ENCODE measurements at regions not wholly inside any gene's neighbourhood (a gene's known extent, or its start where the extent isn't known, plus 50 kb on each side); places are given as distances from the start of the nearest gene placed in this dataset.

DNA sequence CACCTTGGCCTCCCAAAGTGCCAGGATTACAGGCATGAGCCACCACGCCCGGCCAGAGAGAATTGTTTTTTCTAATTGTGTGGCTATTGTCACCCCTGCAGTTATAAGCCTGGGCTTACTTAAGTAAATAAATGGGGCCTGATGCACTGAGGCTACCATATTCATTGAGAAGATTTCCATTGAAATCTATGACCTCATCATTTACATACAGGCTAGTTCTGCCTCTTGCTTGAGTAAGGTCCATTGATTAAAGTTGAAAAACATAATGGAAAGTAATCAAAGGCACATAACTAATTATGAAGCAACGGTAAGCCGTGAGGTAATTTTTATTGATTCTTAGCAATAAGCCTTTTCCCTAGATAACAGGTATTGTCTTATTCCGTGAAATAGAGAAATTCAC, 788.9 kb downstream of the ADGRL2 start:
- H3K4me3 ChIP-seq = no peak overlapping the region
- no peak for DNase-seq (ENCODE audit: low spot score in 2 of 2)
- no peak overlapping the region for H3K27ac ChIP-seq
- H3K4me1 ChIP-seq = no peaks in the 10 kb centered on the region
- TF ChIP-seq POLR2A (IDR thresholded peaks at IDR 0.05) (no peak), POLR2AphosphoS5 (IDR thresholded peaks at IDR 0.05) (no peak)
- TF ChIP-seq, protein P1, sequence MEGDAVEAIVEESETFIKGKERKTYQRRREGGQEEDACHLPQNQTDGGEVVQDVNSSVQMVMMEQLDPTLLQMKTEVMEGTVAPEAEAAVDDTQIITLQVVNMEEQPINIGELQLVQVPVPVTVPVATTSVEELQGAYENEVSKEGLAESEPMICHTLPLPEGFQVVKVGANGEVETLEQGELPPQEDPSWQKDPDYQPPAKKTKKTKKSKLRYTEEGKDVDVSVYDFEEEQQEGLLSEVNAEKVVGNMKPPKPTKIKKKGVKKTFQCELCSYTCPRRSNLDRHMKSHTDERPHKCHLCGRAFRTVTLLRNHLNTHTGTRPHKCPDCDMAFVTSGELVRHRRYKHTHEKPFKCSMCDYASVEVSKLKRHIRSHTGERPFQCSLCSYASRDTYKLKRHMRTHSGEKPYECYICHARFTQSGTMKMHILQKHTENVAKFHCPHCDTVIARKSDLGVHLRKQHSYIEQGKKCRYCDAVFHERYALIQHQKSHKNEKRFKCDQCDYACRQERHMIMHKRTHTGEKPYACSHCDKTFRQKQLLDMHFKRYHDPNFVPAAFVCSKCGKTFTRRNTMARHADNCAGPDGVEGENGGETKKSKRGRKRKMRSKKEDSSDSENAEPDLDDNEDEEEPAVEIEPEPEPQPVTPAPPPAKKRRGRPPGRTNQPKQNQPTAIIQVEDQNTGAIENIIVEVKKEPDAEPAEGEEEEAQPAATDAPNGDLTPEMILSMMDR (IDR thresholded peaks at IDR 0.05) = no peak
- no peaks in the 10 kb centered on the region for H3K9me3 ChIP-seq
- H3K27me3 ChIP-seq = no peaks in the 10 kb centered on the region
- intact Hi-C loops (cut with DNase I; ENCODE audit: low total_unique reads) = no loop called here
- no peaks in the 10 kb centered on the region for H3K36me3 ChIP-seq

DNA sequence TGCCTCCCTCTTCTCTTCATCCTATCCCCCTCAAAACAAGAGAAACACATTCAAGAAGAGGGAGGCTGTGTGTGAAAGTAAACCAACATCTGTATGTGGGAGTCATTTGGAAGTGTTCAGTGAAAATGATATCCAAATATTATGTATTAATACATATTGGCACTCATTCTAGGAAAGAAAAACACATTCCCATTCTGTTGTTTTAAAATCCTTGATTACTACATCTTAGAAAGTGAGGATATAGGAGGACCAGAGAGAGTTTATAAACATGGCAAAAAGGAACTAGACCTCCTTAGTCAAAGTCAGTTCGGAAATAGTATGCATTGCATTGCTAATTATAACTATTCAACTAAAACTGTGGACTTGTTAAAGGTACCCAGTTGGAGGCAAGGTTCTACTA, 786.6 kb downstream of the ADGRL2 start:
- no peak for TF ChIP-seq POLR2AphosphoS5 (IDR thresholded peaks at IDR 0.05)
- no peak for TF ChIP-seq POLR2A (IDR thresholded peaks at IDR 0.05)
- TF ChIP-seq, protein P1 (IDR thresholded peaks at IDR 0.05) = no peak
- no peaks in the 10 kb centered on the region for H3K9me3 ChIP-seq
- no peak overlapping the region for H3K4me3 ChIP-seq
- H3K27me3 ChIP-seq = no peaks in the 10 kb centered on the region
- no peaks in the 10 kb centered on the region for H3K36me3 ChIP-seq
- no peaks in the 10 kb centered on the region for H3K4me1 ChIP-seq
- DNase-seq (ENCODE audit: low spot score in 2 of 2) = no peak
- intact Hi-C loops (cut with DNase I; ENCODE audit: low total_unique reads) = no loop called here
- no peak overlapping the region for H3K27ac ChIP-seq

DNA sequence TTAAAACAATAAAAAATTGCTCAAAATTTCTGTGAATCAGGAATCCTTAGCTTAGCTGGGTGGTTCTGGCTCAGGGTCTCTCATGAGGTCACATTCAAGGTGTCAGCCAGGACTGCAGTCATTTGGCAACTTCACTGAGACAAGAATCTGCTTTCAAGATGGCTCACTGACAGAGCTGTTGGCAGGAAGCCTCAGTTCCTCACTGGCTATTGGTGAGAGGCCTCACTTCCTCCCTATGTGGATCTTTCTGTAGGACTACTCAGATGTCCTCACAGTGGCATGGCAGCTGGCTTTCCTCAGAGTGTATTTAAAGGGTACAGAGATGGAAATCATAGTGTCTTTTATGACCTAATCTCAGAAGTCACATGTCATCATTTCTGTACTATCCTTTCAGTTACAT, 785.7 kb downstream of the ADGRL2 start:
- no peaks in the 10 kb centered on the region for H3K9me3 ChIP-seq
- TF ChIP-seq POLR2A (IDR thresholded peaks at IDR 0.05) (no peak), POLR2AphosphoS5 (IDR thresholded peaks at IDR 0.05) (no peak)
- TF ChIP-seq, protein P1 (IDR thresholded peaks at IDR 0.05) = no peak
- DNase-seq (ENCODE audit: low spot score in 2 of 2) = no peak
- no peak overlapping the region for H3K4me3 ChIP-seq
- H3K4me1 ChIP-seq = no peaks in the 10 kb centered on the region
- no peaks in the 10 kb centered on the region for H3K27me3 ChIP-seq
- no peaks in the 10 kb centered on the region for H3K36me3 ChIP-seq
- intact Hi-C loops (cut with DNase I; ENCODE audit: low total_unique reads) = no loop called here
- H3K27ac ChIP-seq = no peak overlapping the region

DNA sequence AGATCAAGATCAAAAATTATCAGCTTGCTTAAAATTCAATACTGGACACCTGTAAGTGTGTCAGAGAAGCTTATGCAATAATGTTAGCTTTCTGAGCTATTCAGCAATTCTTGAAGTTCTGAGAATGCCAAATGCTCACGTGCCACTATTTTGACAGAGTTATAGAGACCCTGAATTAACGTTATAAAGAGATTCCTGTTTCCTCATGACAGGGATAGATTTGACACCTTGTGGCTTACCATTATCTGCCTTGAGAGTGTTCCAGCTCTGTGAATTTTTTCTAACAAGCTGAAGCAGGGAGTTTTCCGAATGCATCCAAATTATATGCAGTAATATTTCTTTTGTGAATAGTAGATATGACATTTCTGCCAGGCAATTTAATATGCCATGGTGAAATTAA, 781.6 kb downstream of the ADGRL2 start:
- H3K4me1 ChIP-seq = no peaks in the 10 kb centered on the region
- no peaks in the 10 kb centered on the region for H3K9me3 ChIP-seq
- TF ChIP-seq POLR2AphosphoS5 (IDR thresholded peaks at IDR 0.05) (no peak), POLR2A (IDR thresholded peaks at IDR 0.05) (no peak)
- TF ChIP-seq, protein P1 (IDR thresholded peaks at IDR 0.05) = no peak
- H3K27ac ChIP-seq = no peak overlapping the region
- no peak for DNase-seq (ENCODE audit: low spot score in 2 of 2)
- H3K27me3 ChIP-seq = no peaks in the 10 kb centered on the region
- H3K4me3 ChIP-seq = no peak overlapping the region
- no peaks in the 10 kb centered on the region for H3K36me3 ChIP-seq
- intact Hi-C loops (cut with DNase I; ENCODE audit: low total_unique reads) = no loop called here

DNA sequence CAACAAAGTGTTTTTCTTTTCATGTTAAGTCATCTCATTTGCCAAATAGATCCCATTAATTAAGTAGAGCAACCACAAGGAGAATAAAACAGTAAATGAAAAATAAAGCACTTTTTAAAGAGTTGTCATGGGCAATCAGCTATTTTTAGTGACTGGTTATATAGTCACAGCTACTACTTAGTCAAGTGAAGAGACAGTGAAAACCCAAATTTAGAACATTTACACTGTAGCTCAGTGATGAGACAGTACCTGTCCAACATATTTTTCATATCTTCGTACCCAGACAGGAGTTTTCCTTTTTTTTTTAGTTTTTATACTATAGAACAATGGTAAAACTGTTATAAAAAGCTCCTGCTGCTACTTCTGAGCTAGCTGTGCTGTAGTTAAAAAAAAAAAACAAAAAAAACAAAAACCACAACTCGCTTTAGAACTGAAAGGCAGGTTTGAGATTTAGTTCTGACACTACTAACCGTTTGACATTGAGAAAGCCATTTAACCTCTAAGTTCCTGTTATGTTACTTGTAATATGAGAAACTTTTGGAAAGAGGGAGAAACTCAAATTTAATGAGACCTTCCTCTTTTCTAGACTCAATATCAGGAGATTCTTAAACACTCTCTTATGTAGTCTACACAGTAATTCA, 777.5 kb downstream of the ADGRL2 start:
- H3K27me3 ChIP-seq = no peaks in the 10 kb centered on the region
- H3K4me1 ChIP-seq = no peaks in the 10 kb centered on the region
- no peaks in the 10 kb centered on the region for H3K36me3 ChIP-seq
- no peak overlapping the region for H3K27ac ChIP-seq
- intact Hi-C loops (cut with DNase I; ENCODE audit: low total_unique reads) = loop anchor here (10.0 kb wide), 1 partner anchor 493 kb away; no protein-coding TSS in a partner anchor
- TF ChIP-seq, protein P1 (IDR thresholded peaks at IDR 0.05) = no peak
- TF ChIP-seq POLR2A (IDR thresholded peaks at IDR 0.05) (no peak), POLR2AphosphoS5 (IDR thresholded peaks at IDR 0.05) (no peak)
- no peaks in the 10 kb centered on the region for H3K9me3 ChIP-seq
- DNase-seq (ENCODE audit: low spot score in 2 of 2) = no peak
- H3K4me3 ChIP-seq = no peak overlapping the region
